ENCODE measurements at regions not wholly inside any gene's neighbourhood (a gene's known extent, or its start where the extent isn't known, plus 50 kb on each side); places are given as distances from the start of the nearest gene placed in this dataset.

GRCh38 chr11:71076525-71077304 lies 175.7 kb downstream of the SHANK2 start:
- no peak for DNase-seq (ENCODE audit: low spot score)

GRCh38 chr11:71075871-71076420 lies 176.4 kb downstream of the SHANK2 start:
- DNase-seq (ENCODE audit: low spot score), result no peak

GRCh38 chr11:71075116-71075720 lies 177.2 kb downstream of the SHANK2 start:
- DNase-seq (ENCODE audit: low spot score), result no peak

GRCh38 chr11:71071736-71072509 lies 180.5 kb downstream of the SHANK2 start:
- DNase-seq (ENCODE audit: low spot score), result no peak

GRCh38 chr11:71070490-71071453 lies 181.6 kb downstream of the SHANK2 start:
- no peak for DNase-seq (ENCODE audit: low spot score)

GRCh38 chr11:71068963-71069362 lies 183.4 kb downstream of the SHANK2 start:
- DNase-seq (ENCODE audit: low spot score), result no peak

GRCh38 chr11:71067753-71068152 lies 184.6 kb downstream of the SHANK2 start:
- no peak for DNase-seq (ENCODE audit: low spot score)

GRCh38 chr11:71066311-71066710 lies 186.1 kb downstream of the SHANK2 start:
- no peak for DNase-seq (ENCODE audit: low spot score)

- DNase-seq (ENCODE audit: low spot score), result no peak
Observed at GRCh38 chr11:71065841-71066240, 186.5 kb downstream of the SHANK2 start.

- no peak for DNase-seq (ENCODE audit: low spot score)
Observed at GRCh38 chr11:71064702-71065515, 187.5 kb downstream of the SHANK2 start.

- no peak for DNase-seq (ENCODE audit: low spot score)
Observed at GRCh38 chr11:71064183-71064582, 188.2 kb downstream of the SHANK2 start.

- no peak for DNase-seq (ENCODE audit: low spot score)
Observed at GRCh38 chr11:71063129-71063528, 189.2 kb downstream of the SHANK2 start.

- DNase-seq (ENCODE audit: low spot score), result no peak
Observed at GRCh38 chr11:71062199-71062598, 190.2 kb downstream of the SHANK2 start.

- no peak for DNase-seq (ENCODE audit: low spot score)
Observed at GRCh38 chr11:71060391-71060791, 192.0 kb downstream of the SHANK2 start.

GRCh38 chr11:71059662-71060061 lies 192.7 kb downstream of the SHANK2 start:
- DNase-seq (ENCODE audit: low spot score), result no peak

- DNase-seq (ENCODE audit: low spot score), result no peak
Observed at GRCh38 chr11:71055925-71056324, 196.5 kb downstream of the SHANK2 start.

All from HT-29 (cell line).